AG04449 (cell line): ENCODE measurements at regions not wholly inside any gene's neighbourhood (a gene's known extent, or its start where the extent isn't known, plus 50 kb on each side); places are given as distances from the start of the nearest gene placed in this dataset.

ENCODE experiments used
- CTCF ChIA-PET: fragments of 350-600 bp; formaldehyde crosslinking; extraction: SDS; loops from one replicate; lab custom pipeline; 2021; ENCODE audit warnings: antibody characterized with exemption; lab: Yijun Ruan, JAX
- POLR2A ChIA-PET: fragments of 400-600, 350-600 bp; formaldehyde crosslinking; extraction: SDS; loops from one replicate; lab custom pipeline; 2020; ENCODE audit warnings: antibody characterized with exemption, inconsistent platforms; lab: Yijun Ruan, JAX
- DNase-seq: peaks from one replicate; pipeline ENCODE4 v3.0.0-alpha.2; 2010; ENCODE audit warnings: low read depth, low spot score
- H3K4me3 ChIP-seq: 2 replicates; pipeline ENCODE4 v1.5.1; 2011; ENCODE audit warnings: low read depth, mild to moderate bottlenecking, control low read depth, low read length
- TF ChIP-seq, protein P1 (sequence below): IDR thresholded peaks from one replicate; pipeline ENCODE4 v1.5.1; 2011; ENCODE audit warnings: mild to moderate bottlenecking, moderate library complexity, low read length, control low read depth, inconsistent platforms; ENCODE audit not compliant: insufficient read depth; ENCODE audit errors: missing control alignments

DNA sequence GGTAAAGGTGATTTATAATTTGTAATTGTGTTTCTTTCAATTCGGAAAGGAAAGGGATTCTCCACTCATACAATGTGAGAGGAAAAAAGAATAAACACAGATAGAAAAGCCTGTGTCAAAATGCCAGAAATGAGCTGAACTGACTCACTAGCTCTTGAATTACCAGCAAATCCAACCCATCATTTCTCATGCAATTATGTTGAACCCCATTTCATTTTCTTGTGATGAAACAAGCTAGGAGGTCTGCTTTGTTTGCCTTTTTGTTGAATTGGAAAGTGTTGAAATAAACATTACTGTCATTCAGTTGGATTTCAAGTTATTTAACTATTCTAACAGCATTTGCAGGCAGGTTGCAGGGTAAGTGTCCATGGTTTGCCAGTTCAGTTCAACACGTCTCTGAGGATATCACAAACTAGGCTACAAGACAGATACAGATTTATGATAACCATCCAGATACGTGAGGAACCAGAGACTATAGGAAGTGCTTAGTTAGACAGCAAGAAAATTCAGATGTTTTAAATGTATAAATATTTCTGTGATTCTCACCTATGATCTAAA lies 547.2 kb downstream of the MAT2B start:
- no peak overlapping the region for H3K4me3 ChIP-seq
- POLR2A ChIA-PET, result no interaction called here
- CTCF ChIA-PET, result interaction anchor here (0.9 to 2.2 kb wide), 5 partner anchors 356 to 452 kb away, joined by 3 to 8 read pairs (median 3); no protein-coding TSS in a partner anchor
- peak; percentile 19 for DNase-seq
- TF ChIP-seq, protein P1, sequence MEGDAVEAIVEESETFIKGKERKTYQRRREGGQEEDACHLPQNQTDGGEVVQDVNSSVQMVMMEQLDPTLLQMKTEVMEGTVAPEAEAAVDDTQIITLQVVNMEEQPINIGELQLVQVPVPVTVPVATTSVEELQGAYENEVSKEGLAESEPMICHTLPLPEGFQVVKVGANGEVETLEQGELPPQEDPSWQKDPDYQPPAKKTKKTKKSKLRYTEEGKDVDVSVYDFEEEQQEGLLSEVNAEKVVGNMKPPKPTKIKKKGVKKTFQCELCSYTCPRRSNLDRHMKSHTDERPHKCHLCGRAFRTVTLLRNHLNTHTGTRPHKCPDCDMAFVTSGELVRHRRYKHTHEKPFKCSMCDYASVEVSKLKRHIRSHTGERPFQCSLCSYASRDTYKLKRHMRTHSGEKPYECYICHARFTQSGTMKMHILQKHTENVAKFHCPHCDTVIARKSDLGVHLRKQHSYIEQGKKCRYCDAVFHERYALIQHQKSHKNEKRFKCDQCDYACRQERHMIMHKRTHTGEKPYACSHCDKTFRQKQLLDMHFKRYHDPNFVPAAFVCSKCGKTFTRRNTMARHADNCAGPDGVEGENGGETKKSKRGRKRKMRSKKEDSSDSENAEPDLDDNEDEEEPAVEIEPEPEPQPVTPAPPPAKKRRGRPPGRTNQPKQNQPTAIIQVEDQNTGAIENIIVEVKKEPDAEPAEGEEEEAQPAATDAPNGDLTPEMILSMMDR, result no peak

DNA sequence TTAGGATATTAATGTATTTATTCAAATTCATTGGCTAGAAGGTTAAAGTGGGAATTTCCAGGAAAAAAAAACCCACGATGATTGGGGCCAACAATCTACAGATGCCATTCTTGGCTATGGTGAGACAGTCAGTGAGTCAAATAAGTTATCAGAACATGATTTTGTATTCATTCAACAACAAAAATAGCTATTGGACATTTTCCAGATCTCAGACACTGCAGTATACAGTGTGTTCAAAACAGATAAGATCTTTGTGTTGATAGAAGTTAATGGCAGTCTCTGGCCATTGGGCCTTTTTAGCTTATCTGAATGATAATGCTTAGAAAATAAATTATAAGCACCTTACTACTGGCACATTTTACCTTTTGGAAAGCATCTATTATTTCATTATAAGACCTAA lies 547.7 kb downstream of the MAT2B start:
- DNase-seq, result no peak
- ChIA-PET CTCF (interaction anchor here (0.9 to 1.1 kb wide), 3 partner anchors 422 to 451 kb away, joined by 3 to 4 read pairs (median 3); no protein-coding TSS in a partner anchor), POLR2A (no interaction called here)
- no peak overlapping the region for H3K4me3 ChIP-seq
- TF ChIP-seq, protein P1, result no peak

DNA sequence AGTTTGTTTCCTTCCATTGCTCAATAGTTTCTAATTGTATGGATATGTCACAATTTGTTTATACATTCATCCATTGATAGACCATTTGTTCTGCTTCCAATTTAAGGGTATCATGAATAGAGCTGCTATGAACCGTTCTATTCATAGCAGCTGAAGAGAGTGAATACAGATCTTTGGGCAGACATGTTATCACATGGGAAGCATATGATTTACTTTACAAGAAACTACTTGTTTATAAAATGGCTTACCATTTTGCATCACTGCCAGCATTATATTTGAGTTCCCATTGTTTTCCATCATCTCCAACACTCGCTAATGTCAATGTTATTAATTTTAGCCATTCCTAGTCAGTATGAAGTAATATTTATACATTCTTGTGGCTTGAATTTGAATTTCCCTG lies 549.0 kb downstream of the MAT2B start:
- DNase-seq, result no peak
- TF ChIP-seq, protein P1, result no peak
- CTCF ChIA-PET, result no interaction called here
- no peak overlapping the region for H3K4me3 ChIP-seq
- POLR2A ChIA-PET, result no interaction called here

DNA sequence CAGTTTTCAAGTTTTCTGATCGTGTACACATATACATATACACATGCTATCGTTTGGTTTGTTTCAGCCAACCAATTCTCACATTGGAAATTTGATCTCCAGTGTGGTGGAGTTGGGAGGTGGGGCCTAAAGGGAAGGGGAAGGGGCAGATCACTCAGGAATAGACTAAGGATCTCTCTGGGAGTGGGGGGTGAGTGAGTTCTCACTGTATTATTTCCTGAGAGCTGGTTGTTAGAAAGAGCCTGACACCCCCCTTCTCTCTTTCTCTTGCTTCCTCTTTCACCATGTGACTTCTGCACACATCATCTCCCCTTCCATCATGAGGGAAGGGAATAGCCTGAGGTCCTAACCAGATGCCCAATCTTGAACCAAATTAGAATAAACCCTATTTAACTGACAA lies 551.7 kb downstream of the MAT2B start:
- H3K4me3 ChIP-seq, result no peak overlapping the region
- CTCF ChIA-PET, result no interaction called here
- POLR2A ChIA-PET, result no interaction called here
- DNase-seq, result no peak
- TF ChIP-seq, protein P1, result no peak

DNA sequence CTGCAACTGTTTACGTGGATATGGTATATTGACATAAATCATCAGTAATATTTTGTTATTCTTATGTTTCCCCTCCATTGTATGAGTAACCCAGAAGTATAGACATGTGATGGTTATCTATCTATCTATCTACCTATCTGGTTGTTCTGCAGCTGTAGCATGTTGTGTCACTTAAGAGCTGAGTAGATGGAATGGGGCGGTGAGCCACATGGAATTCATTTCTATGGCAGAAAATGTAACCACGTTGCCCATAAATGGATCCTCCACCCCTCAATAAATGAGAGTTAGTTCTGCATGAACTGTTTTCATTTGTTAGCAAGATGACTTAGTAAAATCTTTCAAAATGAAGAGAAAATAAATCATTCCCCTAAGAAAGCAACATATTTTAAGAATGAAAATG lies 553.2 kb downstream of the MAT2B start:
- no peak overlapping the region for H3K4me3 ChIP-seq
- TF ChIP-seq, protein P1, result no peak
- ChIA-PET POLR2A (no interaction called here), CTCF (no interaction called here)
- DNase-seq, result no peak

DNA sequence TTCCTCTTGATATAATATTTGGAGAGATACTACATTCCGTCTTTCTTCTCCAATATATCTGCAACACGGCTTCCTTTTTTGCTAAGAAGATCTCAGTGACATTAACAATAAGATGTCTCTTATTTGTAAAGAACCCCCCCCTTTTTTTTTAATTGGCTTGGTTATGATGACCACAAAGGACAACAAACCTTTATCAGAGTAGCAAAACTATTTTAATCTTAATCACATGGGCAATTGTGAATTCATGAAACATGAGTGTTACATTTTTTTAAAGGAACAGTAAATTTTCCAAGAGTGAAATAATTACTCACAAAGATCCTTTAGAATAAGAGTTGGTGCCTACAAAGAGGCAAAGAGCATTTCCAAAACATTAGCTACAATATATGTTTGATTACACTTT lies 554.1 kb downstream of the MAT2B start:
- POLR2A ChIA-PET, result no interaction called here
- DNase-seq, result no peak
- CTCF ChIA-PET, result no interaction called here
- TF ChIP-seq, protein P1, result no peak
- no peak overlapping the region for H3K4me3 ChIP-seq
